WTC11 (cell line): ENCODE measurements at regions not wholly inside any gene's neighbourhood (a gene's known extent, or its start where the extent isn't known, plus 50 kb on each side); places are given as distances from the start of the nearest gene placed in this dataset.

ENCODE experiments used
- ATAC-seq: fragments of 200-7000 bp; cut with Tn5 transposase; 2 replicates; pipeline ENCODE4 v1.10.0; 2021; ENCODE audit warnings: mild to moderate bottlenecking, moderate library complexity
- CTCF ChIA-PET: fragments of 300-600 bp; sonication (Branson Sonifier 250); formaldehyde crosslinking; loops from one replicate; lab custom pipeline; 2021; ENCODE audit warnings: antibody characterized with exemption; lab: Charles Lee
- POLR2A ChIA-PET: fragments of 350-600 bp; sonication (Branson Sonifier 250); formaldehyde crosslinking; loops from one replicate; lab custom pipeline; 2021; ENCODE audit warnings: antibody characterized with exemption; lab: Charles Lee
- DNase-seq: peaks from one replicate; pipeline ENCODE4 v3.0.0; 2021; ENCODE audit warnings: low spot score
- H3K27ac Mint-ChIP-seq: 2 replicates; pipeline ENCODE4 v1.8.0; 2021; ENCODE audit warnings: mixed read lengths
- H3K27me3 Mint-ChIP-seq: 2 replicates; pipeline ENCODE4 v1.8.0; 2021; ENCODE audit warnings: low read depth, mild to moderate bottlenecking, moderate library complexity, mixed read lengths
- H3K36me3 Mint-ChIP-seq: 2 replicates; pipeline ENCODE4 v1.8.0; 2021; ENCODE audit warnings: mixed read lengths
- H3K4me1 Mint-ChIP-seq: 2 replicates; pipeline ENCODE4 v1.8.0; 2022; ENCODE audit warnings: mixed read lengths
- H3K4me3 Mint-ChIP-seq: 2 replicates; pipeline ENCODE4 v1.8.0; 2021; ENCODE audit warnings: mild to moderate bottlenecking, moderate library complexity, mixed read lengths
- H3K9me3 Mint-ChIP-seq: 2 replicates; pipeline ENCODE4 v1.8.0; 2021; ENCODE audit warnings: mixed read lengths
- AR ChIP-seq: fragments of 250-450 bp; sonication (Bioruptor Pico); IDR thresholded peaks from 2 replicates; pipeline ENCODE4 v1.9.0; 2021; ENCODE audit warnings: mild to moderate bottlenecking
- ATF1 ChIP-seq: sonication (generic); formaldehyde crosslinking; IDR thresholded peaks from 2 replicates; pipeline ENCODE4 v1.8.1; 2023; ENCODE audit warnings: mild to moderate bottlenecking, moderate library complexity, missing genetic modification reagents
- CREM ChIP-seq: sonication (generic); formaldehyde crosslinking; IDR thresholded peaks from 2 replicates; pipeline ENCODE4 v1.8.1; 2022; ENCODE audit warnings: mild to moderate bottlenecking, missing genetic modification reagents, moderate library complexity
- EMX1 ChIP-seq: fragments of 250-450 bp; sonication (Bioruptor Pico); IDR thresholded peaks from 2 replicates; pipeline ENCODE4 v1.8.0; 2021; ENCODE audit warnings: mild to moderate bottlenecking
- ESRRA ChIP-seq: sonication (generic); formaldehyde crosslinking; IDR thresholded peaks from 2 replicates; pipeline ENCODE4 v1.8.1; 2022; ENCODE audit warnings: mild to moderate bottlenecking, missing genetic modification reagents, borderline replicate concordance
- ETV6 ChIP-seq: sonication (generic); formaldehyde crosslinking; IDR thresholded peaks from 2 replicates; pipeline ENCODE4 v1.8.1; 2022; ENCODE audit warnings: mild to moderate bottlenecking, missing genetic modification reagents
- FOXK1 ChIP-seq: sonication (generic); formaldehyde crosslinking; IDR thresholded peaks from 2 replicates; pipeline ENCODE4 v1.8.0; 2022; ENCODE audit warnings: mild to moderate bottlenecking, moderate library complexity, missing genetic modification reagents
- FOXP1 ChIP-seq: sonication (generic); formaldehyde crosslinking; IDR thresholded peaks from 2 replicates; pipeline ENCODE4 v1.8.0; 2022; ENCODE audit warnings: missing genetic modification reagents, mild to moderate bottlenecking, moderate library complexity, borderline replicate concordance
- GRHL2 ChIP-seq: fragments of 250-450 bp; sonication (Bioruptor Pico); IDR thresholded peaks from 2 replicates; pipeline ENCODE4 v1.8.0; 2022; ENCODE audit warnings: mild to moderate bottlenecking, moderate library complexity; ENCODE audit not compliant: insufficient replicate concordance, severe bottlenecking
- GTF2I ChIP-seq: fragments of 250-450 bp; sonication (Bioruptor Pico); conservative IDR thresholded peaks from 2 replicates; pipeline ENCODE4 v1.4.0; 2021; ENCODE audit warnings: mild to moderate bottlenecking
- HMGXB4 ChIP-seq: sonication (generic); formaldehyde crosslinking; IDR thresholded peaks from 2 replicates; pipeline ENCODE4 v1.8.1; 2023; ENCODE audit warnings: mild to moderate bottlenecking, moderate library complexity, missing genetic modification reagents
- NFATC4 ChIP-seq: fragments of 250-450 bp; sonication (Bioruptor Pico); IDR thresholded peaks from 2 replicates; pipeline ENCODE4 v1.9.0; 2021; ENCODE audit warnings: mild to moderate bottlenecking
- NR2C2 ChIP-seq: sonication (generic); formaldehyde crosslinking; IDR thresholded peaks from 2 replicates; pipeline ENCODE4 v1.8.0; 2022; ENCODE audit warnings: mild to moderate bottlenecking, missing genetic modification reagents
- SOX15 ChIP-seq: fragments of 250-450 bp; sonication (Bioruptor Pico); IDR thresholded peaks from 2 replicates; pipeline ENCODE4 v1.9.0; 2021; ENCODE audit warnings: mild to moderate bottlenecking
- TCF7 ChIP-seq: sonication (generic); formaldehyde crosslinking; IDR thresholded peaks from 2 replicates; pipeline ENCODE4 v1.8.0; 2022; ENCODE audit warnings: mild to moderate bottlenecking, low read depth, missing genetic modification reagents, moderate library complexity
- TEAD4 ChIP-seq: sonication (generic); formaldehyde crosslinking; IDR thresholded peaks from 2 replicates; pipeline ENCODE4 v1.8.0; 2022; ENCODE audit warnings: mild to moderate bottlenecking, missing genetic modification reagents
- ZMAT4 ChIP-seq: fragments of 250-450 bp; sonication (Bioruptor Pico); IDR thresholded peaks from 2 replicates; pipeline ENCODE4 v1.9.0; 2021; ENCODE audit warnings: mild to moderate bottlenecking
- ZNF263 ChIP-seq: sonication (generic); formaldehyde crosslinking; IDR thresholded peaks from 2 replicates; pipeline ENCODE4 v1.8.1; 2022; ENCODE audit warnings: low read depth, mild to moderate bottlenecking, moderate library complexity, missing genetic modification reagents
- ZNF317 ChIP-seq: sonication (generic); formaldehyde crosslinking; IDR thresholded peaks from 2 replicates; pipeline ENCODE4 v1.8.1; 2023; ENCODE audit warnings: low read depth, mild to moderate bottlenecking, moderate library complexity, missing genetic modification reagents, borderline replicate concordance
- ZNF423 ChIP-seq: fragments of 250-450 bp; sonication (Bioruptor Pico); IDR thresholded peaks from 2 replicates; pipeline ENCODE4 v2.1.2; 2022; ENCODE audit warnings: mild to moderate bottlenecking, moderate library complexity
- TF ChIP-seq, protein P1 (sequence below): sonication (generic); formaldehyde crosslinking; IDR thresholded peaks from 2 replicates; pipeline ENCODE4 v1.8.0; 2023; ENCODE audit warnings: mild to moderate bottlenecking, missing genetic modification reagents
- TF ChIP-seq, protein P2 (sequence below): fragments of 250-450 bp; sonication (Bioruptor Pico); conservative IDR thresholded peaks from 2 replicates; pipeline ENCODE4 v1.9.0; 2021; ENCODE audit warnings: mild to moderate bottlenecking
- TF ChIP-seq, protein P3 (sequence below): sonication (generic); formaldehyde crosslinking; conservative IDR thresholded peaks from 2 replicates; pipeline ENCODE4 v1.8.1; 2022; ENCODE audit warnings: mild to moderate bottlenecking, missing genetic modification reagents
- TF ChIP-seq, protein P4 (sequence below): sonication (generic); formaldehyde crosslinking; IDR thresholded peaks from 2 replicates; pipeline ENCODE4 v1.8.0; 2023; ENCODE audit warnings: missing genetic modification reagents
- TF ChIP-seq, protein P5 (sequence below): sonication (generic); formaldehyde crosslinking; IDR thresholded peaks from 2 replicates; pipeline ENCODE4 v1.8.1; 2022; ENCODE audit warnings: mild to moderate bottlenecking, missing genetic modification reagents, moderate library complexity, borderline replicate concordance

DNA sequence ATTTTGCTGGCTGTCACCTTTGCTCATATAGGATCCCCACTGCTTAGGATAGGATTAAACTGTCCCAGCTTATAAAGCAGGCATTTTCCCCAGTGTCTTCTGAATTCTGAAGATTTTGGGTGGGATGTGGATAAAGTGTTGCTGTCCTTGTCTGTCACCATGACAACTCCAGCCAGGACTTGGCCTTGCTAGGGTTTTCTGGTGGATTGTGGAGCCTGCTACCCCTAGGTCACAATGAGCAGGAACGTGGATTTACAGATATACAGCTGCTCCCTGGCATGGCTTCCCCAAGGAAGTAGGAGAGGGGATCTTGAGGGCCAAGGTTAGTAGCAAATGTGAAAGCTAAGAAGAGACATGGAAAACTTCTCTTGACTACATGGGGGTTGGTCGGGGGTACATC lies 220.7 kb downstream of the WDR11 start:
- Mint-ChIP-seq H3K9me3 (0 out of 2 replicates have a peak, but pooled peaks cover 4% of the 10 kb centered on the region), H3K27ac (no peak overlapping the region)
- DNase-seq: no peak
- ChIA-PET CTCF (no interaction called here), POLR2A (no interaction called here)
- TF ChIP-seq SOX15: no peak
- TF ChIP-seq, protein P1, sequence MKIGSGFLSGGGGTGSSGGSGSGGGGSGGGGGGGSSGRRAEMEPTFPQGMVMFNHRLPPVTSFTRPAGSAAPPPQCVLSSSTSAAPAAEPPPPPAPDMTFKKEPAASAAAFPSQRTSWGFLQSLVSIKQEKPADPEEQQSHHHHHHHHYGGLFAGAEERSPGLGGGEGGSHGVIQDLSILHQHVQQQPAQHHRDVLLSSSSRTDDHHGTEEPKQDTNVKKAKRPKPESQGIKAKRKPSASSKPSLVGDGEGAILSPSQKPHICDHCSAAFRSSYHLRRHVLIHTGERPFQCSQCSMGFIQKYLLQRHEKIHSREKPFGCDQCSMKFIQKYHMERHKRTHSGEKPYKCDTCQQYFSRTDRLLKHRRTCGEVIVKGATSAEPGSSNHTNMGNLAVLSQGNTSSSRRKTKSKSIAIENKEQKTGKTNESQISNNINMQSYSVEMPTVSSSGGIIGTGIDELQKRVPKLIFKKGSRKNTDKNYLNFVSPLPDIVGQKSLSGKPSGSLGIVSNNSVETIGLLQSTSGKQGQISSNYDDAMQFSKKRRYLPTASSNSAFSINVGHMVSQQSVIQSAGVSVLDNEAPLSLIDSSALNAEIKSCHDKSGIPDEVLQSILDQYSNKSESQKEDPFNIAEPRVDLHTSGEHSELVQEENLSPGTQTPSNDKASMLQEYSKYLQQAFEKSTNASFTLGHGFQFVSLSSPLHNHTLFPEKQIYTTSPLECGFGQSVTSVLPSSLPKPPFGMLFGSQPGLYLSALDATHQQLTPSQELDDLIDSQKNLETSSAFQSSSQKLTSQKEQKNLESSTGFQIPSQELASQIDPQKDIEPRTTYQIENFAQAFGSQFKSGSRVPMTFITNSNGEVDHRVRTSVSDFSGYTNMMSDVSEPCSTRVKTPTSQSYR (CRISPR knock-in tag): no peak
- TF ChIP-seq EMX1 (CRISPR knock-in tag): no peak
- no peak for TF ChIP-seq ZNF423
- no peak for TF ChIP-seq GRHL2 (CRISPR knock-in tag)
- TF ChIP-seq, protein P2, sequence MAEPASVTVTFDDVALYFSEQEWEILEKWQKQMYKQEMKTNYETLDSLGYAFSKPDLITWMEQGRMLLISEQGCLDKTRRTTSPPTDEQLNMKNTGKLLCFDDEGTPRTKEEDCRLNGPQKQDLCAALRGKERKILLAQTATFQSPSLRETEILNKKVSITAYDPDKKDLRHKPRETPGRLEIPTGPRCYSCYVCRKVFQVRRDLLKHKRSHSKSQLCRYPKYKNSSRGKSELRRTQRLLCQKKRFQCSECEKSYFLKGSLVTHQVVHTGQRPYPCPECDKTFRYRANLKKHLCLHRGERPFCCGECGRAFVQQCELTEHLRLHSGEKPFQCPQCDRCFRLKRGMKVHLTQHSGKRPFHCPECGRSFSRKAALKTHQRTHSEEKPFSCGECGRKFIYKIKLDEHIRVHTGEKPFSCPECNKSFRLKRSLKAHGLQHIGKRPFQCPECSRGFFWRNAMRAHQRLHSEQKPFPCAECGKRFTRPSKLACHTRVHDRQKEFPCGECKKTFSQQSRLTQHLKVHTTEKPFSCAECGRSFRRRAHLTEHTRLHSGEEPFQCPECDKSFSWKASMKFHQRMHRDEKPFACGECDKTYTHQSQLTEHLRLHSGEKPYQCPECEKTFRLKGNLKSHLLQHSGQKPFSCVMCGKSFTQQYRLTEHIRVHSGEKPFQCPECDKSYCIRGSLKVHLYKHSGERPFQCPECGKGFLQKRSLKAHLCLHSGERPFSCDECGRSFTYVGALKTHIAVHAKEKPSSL (CRISPR knock-in tag): no peak
- TF ChIP-seq, protein P3, sequence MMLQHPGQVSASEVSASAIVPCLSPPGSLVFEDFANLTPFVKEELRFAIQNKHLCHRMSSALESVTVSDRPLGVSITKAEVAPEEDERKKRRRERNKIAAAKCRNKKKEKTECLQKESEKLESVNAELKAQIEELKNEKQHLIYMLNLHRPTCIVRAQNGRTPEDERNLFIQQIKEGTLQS (CRISPR knock-in tag): no peak
- TF ChIP-seq FOXK1 (CRISPR knock-in tag): no peak
- no peak for TF ChIP-seq ATF1 (CRISPR knock-in tag)
- TF ChIP-seq, all 79 proteins: peak for 0
- Mint-ChIP-seq H3K36me3 (no peaks in the 10 kb centered on the region), H3K4me3 (no peak overlapping the region), H3K27me3 (no peaks in the 10 kb centered on the region), H3K4me1 (0 out of 2 replicates have a peak, but pooled peaks cover 3% of the 10 kb centered on the region)
- no peak for ATAC-seq

- no peak for ATAC-seq
- peaks cover 6% of the 10 kb centered on the region; the same call in 1 of the 2 replicates for H3K4me1 Mint-ChIP-seq
- no peaks in the 10 kb centered on the region for H3K27me3 Mint-ChIP-seq
- no peak overlapping the region for H3K4me3 Mint-ChIP-seq
- ChIA-PET CTCF (interaction anchor here (2.1 kb wide), 1 partner anchor 125 kb away, joined by 5 read pairs; no protein-coding TSS in a partner anchor), POLR2A (no interaction called here)
- H3K27ac Mint-ChIP-seq: no peak overlapping the region
- 0 out of 2 replicates have a peak, but pooled peaks cover under 1% of the 10 kb centered on the region for H3K9me3 Mint-ChIP-seq
- no peaks in the 10 kb centered on the region for H3K36me3 Mint-ChIP-seq
- DNase-seq: no peak
- TF ChIP-seq, protein P4, sequence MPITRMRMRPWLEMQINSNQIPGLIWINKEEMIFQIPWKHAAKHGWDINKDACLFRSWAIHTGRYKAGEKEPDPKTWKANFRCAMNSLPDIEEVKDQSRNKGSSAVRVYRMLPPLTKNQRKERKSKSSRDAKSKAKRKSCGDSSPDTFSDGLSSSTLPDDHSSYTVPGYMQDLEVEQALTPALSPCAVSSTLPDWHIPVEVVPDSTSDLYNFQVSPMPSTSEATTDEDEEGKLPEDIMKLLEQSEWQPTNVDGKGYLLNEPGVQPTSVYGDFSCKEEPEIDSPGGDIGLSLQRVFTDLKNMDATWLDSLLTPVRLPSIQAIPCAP: no peak
- no peak for TF ChIP-seq TCF7 (CRISPR knock-in tag)
- no peak for TF ChIP-seq ZMAT4
- TF ChIP-seq FOXP1 (CRISPR knock-in tag): no peak
- TF ChIP-seq CREM: no peak
- TF ChIP-seq AR (CRISPR knock-in tag): no peak
- TF ChIP-seq ESRRA: no peak
- TF ChIP-seq ZNF263 (CRISPR knock-in tag): no peak
- TF ChIP-seq NR2C2 (CRISPR knock-in tag): no peak
- no peak for TF ChIP-seq ZNF317 (CRISPR knock-in tag)
- TF ChIP-seq, protein P5, sequence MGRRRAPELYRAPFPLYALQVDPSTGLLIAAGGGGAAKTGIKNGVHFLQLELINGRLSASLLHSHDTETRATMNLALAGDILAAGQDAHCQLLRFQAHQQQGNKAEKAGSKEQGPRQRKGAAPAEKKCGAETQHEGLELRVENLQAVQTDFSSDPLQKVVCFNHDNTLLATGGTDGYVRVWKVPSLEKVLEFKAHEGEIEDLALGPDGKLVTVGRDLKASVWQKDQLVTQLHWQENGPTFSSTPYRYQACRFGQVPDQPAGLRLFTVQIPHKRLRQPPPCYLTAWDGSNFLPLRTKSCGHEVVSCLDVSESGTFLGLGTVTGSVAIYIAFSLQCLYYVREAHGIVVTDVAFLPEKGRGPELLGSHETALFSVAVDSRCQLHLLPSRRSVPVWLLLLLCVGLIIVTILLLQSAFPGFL (CRISPR knock-in tag): no peak
- TF ChIP-seq ETV6 (CRISPR knock-in tag): no peak
- no peak for TF ChIP-seq NFATC4 (CRISPR knock-in tag)
- no peak for TF ChIP-seq HMGXB4
- no peak for TF ChIP-seq GTF2I (CRISPR knock-in tag)
- no peak for TF ChIP-seq TEAD4 (CRISPR knock-in tag)
Observed at GRCh38 chr10:121073728-121074127, 222.6 kb downstream of the WDR11 start.
